ENCODE measurements at regions not wholly inside any gene's neighbourhood (a gene's known extent, or its start where the extent isn't known, plus 50 kb on each side); places are given as distances from the start of the nearest gene placed in this dataset.

DNA sequence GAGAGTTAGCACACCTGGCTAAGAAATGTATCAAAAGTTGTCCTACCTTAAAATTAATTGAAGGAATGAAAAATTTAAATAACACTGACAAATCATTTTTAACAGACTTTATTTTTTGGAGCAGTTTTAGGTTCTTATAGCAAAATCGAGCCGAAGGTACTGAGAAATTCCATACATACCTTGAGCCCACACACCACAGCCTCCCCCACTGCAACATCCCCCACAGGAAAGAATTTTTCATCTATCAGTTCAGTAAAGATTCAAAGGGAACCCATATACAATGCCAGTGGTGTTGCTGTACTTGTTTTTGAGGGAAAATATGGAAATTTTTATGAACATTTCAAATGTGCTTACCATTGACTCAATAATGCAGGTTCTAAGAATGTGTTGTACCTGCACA, 169.8 kb upstream of the HS6ST1 start:
- TF ChIP-seq, protein P1, sequence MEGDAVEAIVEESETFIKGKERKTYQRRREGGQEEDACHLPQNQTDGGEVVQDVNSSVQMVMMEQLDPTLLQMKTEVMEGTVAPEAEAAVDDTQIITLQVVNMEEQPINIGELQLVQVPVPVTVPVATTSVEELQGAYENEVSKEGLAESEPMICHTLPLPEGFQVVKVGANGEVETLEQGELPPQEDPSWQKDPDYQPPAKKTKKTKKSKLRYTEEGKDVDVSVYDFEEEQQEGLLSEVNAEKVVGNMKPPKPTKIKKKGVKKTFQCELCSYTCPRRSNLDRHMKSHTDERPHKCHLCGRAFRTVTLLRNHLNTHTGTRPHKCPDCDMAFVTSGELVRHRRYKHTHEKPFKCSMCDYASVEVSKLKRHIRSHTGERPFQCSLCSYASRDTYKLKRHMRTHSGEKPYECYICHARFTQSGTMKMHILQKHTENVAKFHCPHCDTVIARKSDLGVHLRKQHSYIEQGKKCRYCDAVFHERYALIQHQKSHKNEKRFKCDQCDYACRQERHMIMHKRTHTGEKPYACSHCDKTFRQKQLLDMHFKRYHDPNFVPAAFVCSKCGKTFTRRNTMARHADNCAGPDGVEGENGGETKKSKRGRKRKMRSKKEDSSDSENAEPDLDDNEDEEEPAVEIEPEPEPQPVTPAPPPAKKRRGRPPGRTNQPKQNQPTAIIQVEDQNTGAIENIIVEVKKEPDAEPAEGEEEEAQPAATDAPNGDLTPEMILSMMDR (IDR thresholded peaks at IDR 0.05; ENCODE audit: insufficient read depth, low read length, missing control alignments) = no peak
- POLR2A ChIA-PET = no interaction called here
- no peak overlapping the region for H3K4me3 ChIP-seq (ENCODE audit: low read depth, low read length)
- DNase-seq (ENCODE audit: low read depth, low spot score) = no peak
- CTCF ChIA-PET = no interaction called here

DNA sequence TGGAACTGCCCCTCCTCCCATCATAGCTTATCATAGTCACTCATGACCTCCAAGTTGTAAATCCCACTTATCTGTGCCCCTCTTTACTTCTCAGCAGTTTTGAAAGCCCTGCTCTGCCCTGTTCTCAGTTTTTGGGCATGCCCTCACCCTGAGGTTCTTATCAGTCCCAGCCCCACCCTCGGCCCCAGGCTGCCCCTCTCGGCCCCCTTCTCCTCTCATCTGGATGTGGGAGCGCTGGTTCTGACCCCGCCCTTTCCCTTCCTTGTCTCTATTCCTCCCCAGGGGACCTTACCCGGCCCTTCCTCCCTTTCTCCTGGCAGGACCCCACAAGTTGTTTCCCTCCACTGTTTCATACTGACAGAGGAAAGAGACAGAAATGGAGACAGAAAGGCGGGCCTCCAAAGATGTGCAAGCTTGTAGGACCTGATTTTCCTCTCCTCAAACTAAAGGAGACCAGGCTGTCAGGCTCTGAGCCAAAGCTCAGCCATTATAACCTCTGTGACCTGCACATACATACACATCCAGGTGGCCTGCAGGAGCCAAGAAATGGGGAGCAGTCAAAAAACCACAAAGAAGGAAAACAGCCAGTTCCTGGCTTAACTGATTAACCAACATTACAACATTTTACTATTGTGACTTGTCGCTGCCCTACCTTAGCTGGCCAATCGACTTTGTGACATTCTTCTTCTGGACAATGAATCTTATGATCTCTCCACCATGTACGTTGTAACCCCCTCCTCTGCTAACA, 171.0 kb upstream of the HS6ST1 start:
- no peak for DNase-seq (ENCODE audit: low read depth, low spot score)
- ChIA-PET CTCF (interaction anchor here (1.1 kb wide), 1 partner anchor 9 kb away, joined by 3 read pairs; no protein-coding TSS in a partner anchor), POLR2A (no interaction called here)
- no peak overlapping the region for H3K4me3 ChIP-seq (ENCODE audit: low read depth, low read length)
- TF ChIP-seq, protein P1 (IDR thresholded peaks at IDR 0.05; ENCODE audit: insufficient read depth, low read length, missing control alignments) = no peak

GRCh38 chr2:128490321-128490720, 171.7 kb upstream of the HS6ST1 start:
- CTCF ChIA-PET = interaction anchor here (1.1 kb wide), 1 partner anchor 10 kb away, joined by 3 read pairs; no protein-coding TSS in a partner anchor
- H3K4me3 ChIP-seq (ENCODE audit: low read depth, low read length) = no peak overlapping the region
- DNase-seq (ENCODE audit: low read depth, low spot score) = no peak
- TF ChIP-seq, protein P1 (IDR thresholded peaks at IDR 0.05; ENCODE audit: insufficient read depth, low read length, missing control alignments) = no peak
- POLR2A ChIA-PET = no interaction called here

GRCh38 chr2:128490881-128491691, 172.4 kb upstream of the HS6ST1 start:
- CTCF ChIA-PET = interaction anchor here (1.1 kb wide), 1 partner anchor 11 kb away, joined by 3 read pairs; no protein-coding TSS in a partner anchor
- TF ChIP-seq, protein P1 (IDR thresholded peaks at IDR 0.05; ENCODE audit: insufficient read depth, low read length, missing control alignments) = no peak
- POLR2A ChIA-PET = no interaction called here
- H3K4me3 ChIP-seq (ENCODE audit: low read depth, low read length) = no peak overlapping the region
- DNase-seq (ENCODE audit: low read depth, low spot score) = no peak

GRCh38 chr2:128491692-128492244, 173.1 kb upstream of the HS6ST1 start:
- TF ChIP-seq, protein P1 (IDR thresholded peaks at IDR 0.05; ENCODE audit: insufficient read depth, low read length, missing control alignments) = no peak
- POLR2A ChIA-PET = no interaction called here
- no peak overlapping the region for H3K4me3 ChIP-seq (ENCODE audit: low read depth, low read length)
- no peak for DNase-seq (ENCODE audit: low read depth, low spot score)
- CTCF ChIA-PET = no interaction called here

Data from AG04449 (cell line).